Vagina (tissue), 2 donors: ENCODE measurements at regions not wholly inside any gene's neighbourhood (a gene's known extent, or its start where the extent isn't known, plus 50 kb on each side); places are given as distances from the start of the nearest gene placed in this dataset.

ENCODE experiments used
- POLR2AphosphoS5 ChIP-seq, 2 donors: sonication (generic); formaldehyde crosslinking; IDR thresholded peaks; one replicate each; pipeline ENCODE4 v1.9.0; 2017; ENCODE audit warnings: antibody characterized with exemption in 2 of 2, mild to moderate bottlenecking in 2 of 2, low read depth in 1 of 2; ENCODE audit not compliant: insufficient read depth in 1 of 2
- TF ChIP-seq, protein P1 (sequence below), 3 experiments: fragments of 450-650 bp in 2 of 3; fragments of 200-600 bp in 1 of 3; sonication (generic) in 1 of 3; IDR thresholded peaks; one replicate each; pipeline ENCODE4 v1.5.1; 2017 to 2019; ENCODE audit warnings: antibody characterized with exemption in 3 of 3, mild to moderate bottlenecking in 2 of 3, moderate library complexity in 2 of 3

DNA sequence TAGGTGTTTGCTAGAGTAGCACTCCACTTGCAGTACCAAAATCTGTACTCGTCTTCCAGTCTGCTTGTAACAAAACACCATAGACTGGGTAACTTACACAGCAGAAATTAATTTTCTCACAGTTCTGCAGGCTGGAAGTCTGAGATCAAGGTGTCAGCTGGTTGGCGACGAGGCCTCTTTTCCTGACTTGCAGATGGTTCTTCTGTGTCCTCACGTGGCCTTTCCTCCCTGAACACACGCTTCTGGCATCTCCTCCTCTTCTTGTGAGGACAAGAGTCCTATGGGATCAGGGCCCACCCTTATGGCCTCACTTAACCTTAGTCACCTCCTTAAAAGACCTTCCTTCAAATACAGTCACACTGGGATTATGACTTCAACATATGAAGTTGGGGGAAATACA lies 493.5 kb upstream of the MYT1L start:
- TF ChIP-seq, protein P1, sequence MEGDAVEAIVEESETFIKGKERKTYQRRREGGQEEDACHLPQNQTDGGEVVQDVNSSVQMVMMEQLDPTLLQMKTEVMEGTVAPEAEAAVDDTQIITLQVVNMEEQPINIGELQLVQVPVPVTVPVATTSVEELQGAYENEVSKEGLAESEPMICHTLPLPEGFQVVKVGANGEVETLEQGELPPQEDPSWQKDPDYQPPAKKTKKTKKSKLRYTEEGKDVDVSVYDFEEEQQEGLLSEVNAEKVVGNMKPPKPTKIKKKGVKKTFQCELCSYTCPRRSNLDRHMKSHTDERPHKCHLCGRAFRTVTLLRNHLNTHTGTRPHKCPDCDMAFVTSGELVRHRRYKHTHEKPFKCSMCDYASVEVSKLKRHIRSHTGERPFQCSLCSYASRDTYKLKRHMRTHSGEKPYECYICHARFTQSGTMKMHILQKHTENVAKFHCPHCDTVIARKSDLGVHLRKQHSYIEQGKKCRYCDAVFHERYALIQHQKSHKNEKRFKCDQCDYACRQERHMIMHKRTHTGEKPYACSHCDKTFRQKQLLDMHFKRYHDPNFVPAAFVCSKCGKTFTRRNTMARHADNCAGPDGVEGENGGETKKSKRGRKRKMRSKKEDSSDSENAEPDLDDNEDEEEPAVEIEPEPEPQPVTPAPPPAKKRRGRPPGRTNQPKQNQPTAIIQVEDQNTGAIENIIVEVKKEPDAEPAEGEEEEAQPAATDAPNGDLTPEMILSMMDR (IDR thresholded peaks at IDR 0.05), result no peak
- no peak for TF ChIP-seq POLR2AphosphoS5 (IDR thresholded peaks at IDR 0.05; ENCODE audit: insufficient read depth in 1 of 2, low read depth in 1 of 2)
